Loucy (cell line): ENCODE measurements at regions not wholly inside any gene's neighbourhood (a gene's known extent, or its start where the extent isn't known, plus 50 kb on each side); places are given as distances from the start of the nearest gene placed in this dataset.

Source experiments
- H2AFZ ChIP-seq: fragments of 200-600 bp; sonication (generic); 2 replicates; pipeline ENCODE4 v1.6.0; 2016; ENCODE audit warnings: antibody characterized with exemption, mild to moderate bottlenecking, low read length, moderate library complexity
- H3F3A ChIP-seq: fragments of 200-600 bp; 2 replicates; pipeline ENCODE4 v1.6.0; 2016; ENCODE audit warnings: antibody characterized with exemption, low read depth, mild to moderate bottlenecking
- H3K27me3 ChIP-seq: fragments of 200-600 bp; sonication (generic); 2 replicates; pipeline ENCODE4 v1.6.1; 2014; ENCODE audit warnings: low read length, mild to moderate bottlenecking; ENCODE audit not compliant: insufficient read depth, poor library complexity, severe bottlenecking
- H3K36me3 ChIP-seq: fragments of 200-600 bp; sonication (generic); 2 replicates; pipeline ENCODE4 v1.6.1; 2016; ENCODE audit warnings: low read length; ENCODE audit not compliant: insufficient read depth
- H3K4me1 ChIP-seq: fragments of 200-600 bp; sonication (generic); 2 replicates; pipeline ENCODE4 v1.5.1; 2014; ENCODE audit warnings: low read length, mild to moderate bottlenecking; ENCODE audit not compliant: insufficient read depth, poor library complexity, severe bottlenecking
- H3K4me2 ChIP-seq: fragments of 200-600 bp; sonication (generic); 2 replicates; pipeline ENCODE4 v1.6.0; 2014; ENCODE audit warnings: antibody characterized with exemption, low read length, low read depth, mild to moderate bottlenecking; ENCODE audit not compliant: poor library complexity, severe bottlenecking
- H3K4me3 ChIP-seq: fragments of 200-600 bp; sonication (generic); 2 replicates; pipeline ENCODE4 v1.5.1; 2014; ENCODE audit warnings: low read length, mild to moderate bottlenecking, mixed read lengths; ENCODE audit not compliant: poor library complexity, severe bottlenecking
- H3K79me2 ChIP-seq: fragments of 200-600 bp; sonication (generic); 2 replicates; pipeline ENCODE4 v1.6.1; 2014; ENCODE audit warnings: low read length; ENCODE audit not compliant: insufficient read depth
- H3K9ac ChIP-seq: fragments of 200-600 bp; sonication (generic); 2 replicates; pipeline ENCODE4 v1.6.0; 2014; ENCODE audit warnings: mild to moderate bottlenecking, low read depth, low read length, moderate library complexity; ENCODE audit not compliant: poor library complexity, severe bottlenecking
- H3K9me2 ChIP-seq: fragments of 200-600 bp; sonication (generic); replicated peaks from 2 replicates; pipeline ENCODE4 v1.6.1; 2016; ENCODE audit warnings: low read depth, low read length, mixed read lengths
- H3K9me3 ChIP-seq: fragments of 200-600 bp; sonication (generic); 2 replicates; pipeline ENCODE4 v1.6.1; 2014; ENCODE audit warnings: mild to moderate bottlenecking, antibody characterized with exemption, low read length, low read depth; ENCODE audit not compliant: insufficient read depth
- H4K20me1 ChIP-seq: fragments of 200-600 bp; sonication (generic); 2 replicates; pipeline ENCODE4 v1.6.0; 2014; ENCODE audit warnings: antibody characterized with exemption, low read length, mild to moderate bottlenecking; ENCODE audit not compliant: insufficient read depth, poor library complexity, severe bottlenecking
- EZH2phosphoT487 ChIP-seq: fragments of 200-600 bp; IDR thresholded peaks from 2 replicates; pipeline ENCODE4 v1.6.1; 2018; ENCODE audit warnings: antibody characterized with exemption, mild to moderate bottlenecking, moderate library complexity, borderline replicate concordance
- TF ChIP-seq, protein P1 (sequence below): fragments of 200-600 bp; sonication (generic); conservative IDR thresholded peaks from 2 replicates; pipeline ENCODE4 v1.5.1; 2014; ENCODE audit warnings: mild to moderate bottlenecking, antibody characterized with exemption, low read length

DNA sequence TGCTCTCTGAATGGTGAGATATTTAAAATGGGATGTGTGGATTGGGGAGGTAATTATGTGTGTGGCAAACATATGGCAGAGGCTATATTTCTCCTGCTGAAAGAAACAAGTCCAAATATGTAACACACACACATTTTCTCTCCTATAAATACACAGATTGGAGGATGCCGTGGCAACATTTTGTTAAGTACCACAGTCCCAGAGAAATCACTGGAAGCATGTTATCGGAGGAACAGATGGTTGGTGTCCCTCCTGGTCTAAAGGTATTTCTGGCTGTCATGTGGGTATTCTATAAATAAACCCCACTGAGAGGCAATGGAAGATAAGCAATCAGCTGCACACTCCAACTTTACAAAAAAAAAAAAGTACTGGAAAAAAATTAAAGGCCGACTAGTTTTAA, 528.3 kb upstream of the BOD1L1 start:
- no peaks in the 10 kb centered on the region for H4K20me1 ChIP-seq
- peaks cover 8% of the 10 kb centered on the region for H3K4me1 ChIP-seq
- TF ChIP-seq, protein P1, sequence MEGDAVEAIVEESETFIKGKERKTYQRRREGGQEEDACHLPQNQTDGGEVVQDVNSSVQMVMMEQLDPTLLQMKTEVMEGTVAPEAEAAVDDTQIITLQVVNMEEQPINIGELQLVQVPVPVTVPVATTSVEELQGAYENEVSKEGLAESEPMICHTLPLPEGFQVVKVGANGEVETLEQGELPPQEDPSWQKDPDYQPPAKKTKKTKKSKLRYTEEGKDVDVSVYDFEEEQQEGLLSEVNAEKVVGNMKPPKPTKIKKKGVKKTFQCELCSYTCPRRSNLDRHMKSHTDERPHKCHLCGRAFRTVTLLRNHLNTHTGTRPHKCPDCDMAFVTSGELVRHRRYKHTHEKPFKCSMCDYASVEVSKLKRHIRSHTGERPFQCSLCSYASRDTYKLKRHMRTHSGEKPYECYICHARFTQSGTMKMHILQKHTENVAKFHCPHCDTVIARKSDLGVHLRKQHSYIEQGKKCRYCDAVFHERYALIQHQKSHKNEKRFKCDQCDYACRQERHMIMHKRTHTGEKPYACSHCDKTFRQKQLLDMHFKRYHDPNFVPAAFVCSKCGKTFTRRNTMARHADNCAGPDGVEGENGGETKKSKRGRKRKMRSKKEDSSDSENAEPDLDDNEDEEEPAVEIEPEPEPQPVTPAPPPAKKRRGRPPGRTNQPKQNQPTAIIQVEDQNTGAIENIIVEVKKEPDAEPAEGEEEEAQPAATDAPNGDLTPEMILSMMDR: no peak
- no peak for TF ChIP-seq EZH2phosphoT487
- H2AFZ ChIP-seq: no peak overlapping the region
- no peak overlapping the region for H3K4me2 ChIP-seq
- H3K9ac ChIP-seq: no peak overlapping the region
- no peak overlapping the region for H3K4me3 ChIP-seq
- H3K79me2 ChIP-seq: no peaks in the 10 kb centered on the region
- no peaks in the 10 kb centered on the region for H3K36me3 ChIP-seq
- no peaks in the 10 kb centered on the region for H3K9me3 ChIP-seq
- H3K27me3 ChIP-seq: no peaks in the 10 kb centered on the region
- no peaks in the 10 kb centered on the region for H3F3A ChIP-seq
- H3K9me2 ChIP-seq: no peaks in the 10 kb centered on the region

DNA sequence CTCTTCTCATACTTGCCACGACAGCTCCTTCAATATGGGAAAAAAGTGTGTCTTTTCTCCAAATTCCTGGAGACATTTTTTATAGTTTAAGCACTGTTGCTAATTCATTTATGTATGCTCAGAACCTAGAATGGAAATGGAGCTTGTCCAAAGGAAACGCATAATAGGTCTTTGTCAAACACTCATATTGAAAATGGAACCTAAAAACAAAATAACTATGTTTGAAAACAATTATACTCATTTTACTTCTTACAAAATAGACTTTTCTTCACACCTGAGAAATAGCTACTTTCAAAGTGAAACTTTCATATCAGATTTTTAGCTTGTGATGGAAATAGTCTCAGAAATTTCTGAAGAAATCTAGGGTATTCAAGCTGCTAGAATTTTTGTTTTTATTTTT, 529.7 kb upstream of the BOD1L1 start:
- H3F3A ChIP-seq: no peaks in the 10 kb centered on the region
- H3K4me1 ChIP-seq: peaks cover 8% of the 10 kb centered on the region
- TF ChIP-seq, protein P1: no peak
- no peak for TF ChIP-seq EZH2phosphoT487
- no peak overlapping the region for H2AFZ ChIP-seq
- no peaks in the 10 kb centered on the region for H4K20me1 ChIP-seq
- H3K4me3 ChIP-seq: no peak overlapping the region
- no peaks in the 10 kb centered on the region for H3K27me3 ChIP-seq
- H3K4me2 ChIP-seq: no peak overlapping the region
- H3K79me2 ChIP-seq: no peaks in the 10 kb centered on the region
- H3K9me3 ChIP-seq: no peaks in the 10 kb centered on the region
- no peak overlapping the region for H3K9ac ChIP-seq
- no peaks in the 10 kb centered on the region for H3K9me2 ChIP-seq
- no peaks in the 10 kb centered on the region for H3K36me3 ChIP-seq

DNA sequence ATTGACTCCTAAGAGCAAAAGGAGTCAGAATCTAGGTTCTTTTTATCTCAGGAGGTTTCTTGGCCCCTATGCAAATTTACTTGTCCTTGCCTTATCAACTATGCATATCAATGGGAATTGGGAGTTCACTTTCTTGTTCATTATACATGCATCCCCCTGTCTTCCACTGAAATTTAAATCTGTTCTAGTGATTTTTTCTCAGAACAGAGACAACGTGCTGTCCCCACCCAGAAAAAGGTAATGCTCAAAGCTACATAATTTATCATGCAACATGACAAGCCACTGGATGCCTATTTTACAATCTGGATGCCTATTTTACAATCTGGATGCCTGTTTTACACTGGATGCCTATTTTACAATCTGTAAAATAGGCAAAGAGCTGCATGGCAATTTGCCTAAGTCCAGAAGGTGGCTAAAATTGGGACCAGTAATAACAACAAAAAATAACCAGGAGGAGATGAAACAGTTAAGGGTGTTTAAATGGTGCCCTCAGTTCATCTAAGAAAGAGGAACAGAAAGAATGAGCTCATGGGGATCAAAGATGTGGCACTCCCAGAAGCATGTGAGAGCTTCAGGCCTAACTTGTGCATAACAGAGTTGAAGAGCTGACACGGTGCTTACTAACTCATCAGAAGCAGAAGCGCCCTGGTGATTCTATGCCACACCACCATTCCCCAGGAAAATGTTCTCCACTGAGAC, 537.8 kb upstream of the BOD1L1 start:
- H3K9me3 ChIP-seq: no peaks in the 10 kb centered on the region
- no peak for TF ChIP-seq EZH2phosphoT487
- TF ChIP-seq, protein P1: no peak
- H3F3A ChIP-seq: no peaks in the 10 kb centered on the region
- H3K27me3 ChIP-seq: no peaks in the 10 kb centered on the region
- no peaks in the 10 kb centered on the region for H4K20me1 ChIP-seq
- no peak overlapping the region for H3K4me3 ChIP-seq
- no peak overlapping the region for H3K4me2 ChIP-seq
- H3K9me2 ChIP-seq: no peaks in the 10 kb centered on the region
- H3K4me1 ChIP-seq: peaks cover 24% of the 10 kb centered on the region
- H2AFZ ChIP-seq: no peak overlapping the region
- H3K36me3 ChIP-seq: no peaks in the 10 kb centered on the region
- H3K79me2 ChIP-seq: no peaks in the 10 kb centered on the region
- H3K9ac ChIP-seq: no peak overlapping the region
